NCI-H2227 (cell line): ENCODE measurements at regions not wholly inside any gene's neighbourhood (a gene's known extent, or its start where the extent isn't known, plus 50 kb on each side); places are given as distances from the start of the nearest gene placed in this dataset.

ENCODE experiments used
- DNase-seq: peaks from one replicate; lab custom pipeline; 2025; ENCODE audit not compliant: unreplicated experiment; lab: John Stamatoyannopoulos, UW

DNA sequence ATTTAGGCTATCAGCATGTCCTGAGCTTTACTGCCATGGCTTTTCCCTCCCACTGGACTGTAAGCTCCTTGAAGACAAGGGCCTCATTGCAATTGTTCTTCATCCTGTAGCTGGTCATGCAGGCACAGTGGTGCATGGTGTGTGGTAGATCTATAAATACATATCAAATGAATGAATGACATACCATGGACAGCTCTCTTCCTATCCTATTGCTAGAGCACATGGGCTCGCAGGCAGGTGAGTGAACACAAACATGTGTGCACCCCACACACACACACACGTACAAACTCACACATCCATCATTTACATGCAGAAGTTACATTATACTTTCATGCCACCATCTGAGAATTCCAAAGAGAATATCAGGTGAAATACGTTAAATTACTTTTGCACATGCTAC is 172.9 kb upstream of the RUNX1 start:
- no peak for DNase-seq

DNA sequence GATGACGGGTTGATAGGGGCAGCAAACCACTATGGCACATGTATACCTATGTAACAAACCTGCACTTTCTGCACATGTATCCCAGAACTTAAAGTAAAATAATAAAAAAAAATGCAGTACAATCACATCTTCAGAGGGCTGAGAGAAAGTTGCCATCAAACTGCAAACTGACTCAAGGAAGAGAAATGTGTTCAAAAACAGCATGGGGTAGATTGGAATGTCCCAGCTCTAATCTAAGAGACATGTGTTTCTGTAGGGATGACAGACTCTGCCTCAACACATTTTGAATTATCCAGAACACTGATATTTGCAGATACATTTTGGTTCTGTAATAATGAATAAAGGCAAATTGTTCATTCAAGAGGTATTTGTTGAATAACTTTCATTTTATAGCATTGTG is 171.2 kb upstream of the RUNX1 start:
- DNase-seq = no peak

DNA sequence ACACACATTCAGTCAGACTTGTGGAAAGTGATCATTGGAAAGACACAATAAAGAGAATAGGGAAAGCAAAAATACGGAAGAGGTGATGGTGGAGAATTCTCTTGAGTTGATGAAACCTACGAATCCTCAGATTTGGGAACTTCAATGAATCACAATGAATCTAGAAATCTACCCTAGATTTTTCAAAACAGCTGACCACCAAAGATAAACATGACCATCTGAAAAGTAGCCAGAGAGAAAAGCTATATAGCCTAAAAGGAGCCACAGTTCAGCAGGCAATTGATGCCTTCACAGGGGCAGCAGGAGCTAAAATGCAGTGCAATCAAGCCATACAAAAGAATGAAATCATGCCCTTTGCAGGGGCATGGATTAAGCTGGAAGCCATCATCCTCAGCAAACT is 170.6 kb upstream of the RUNX1 start:
- DNase-seq = no peak

DNA sequence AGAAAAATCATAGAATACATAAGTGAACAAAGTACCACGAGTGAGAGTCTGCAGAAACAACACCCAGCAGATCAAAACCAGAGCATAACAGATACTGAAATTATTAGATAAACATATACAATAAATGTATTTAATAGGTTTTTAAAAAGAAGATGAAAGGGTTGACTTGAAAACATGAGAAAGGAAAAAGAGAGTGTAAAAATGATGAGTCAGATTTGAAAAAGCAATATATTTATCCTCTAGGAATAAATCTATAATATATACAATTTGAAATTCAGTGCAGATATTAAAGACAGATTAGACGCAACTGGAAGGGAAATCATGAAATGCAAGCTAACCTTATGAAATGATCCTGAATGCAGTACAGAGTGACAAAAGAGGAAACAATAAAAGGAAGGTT is 170.2 kb upstream of the RUNX1 start:
- no peak for DNase-seq

DNA sequence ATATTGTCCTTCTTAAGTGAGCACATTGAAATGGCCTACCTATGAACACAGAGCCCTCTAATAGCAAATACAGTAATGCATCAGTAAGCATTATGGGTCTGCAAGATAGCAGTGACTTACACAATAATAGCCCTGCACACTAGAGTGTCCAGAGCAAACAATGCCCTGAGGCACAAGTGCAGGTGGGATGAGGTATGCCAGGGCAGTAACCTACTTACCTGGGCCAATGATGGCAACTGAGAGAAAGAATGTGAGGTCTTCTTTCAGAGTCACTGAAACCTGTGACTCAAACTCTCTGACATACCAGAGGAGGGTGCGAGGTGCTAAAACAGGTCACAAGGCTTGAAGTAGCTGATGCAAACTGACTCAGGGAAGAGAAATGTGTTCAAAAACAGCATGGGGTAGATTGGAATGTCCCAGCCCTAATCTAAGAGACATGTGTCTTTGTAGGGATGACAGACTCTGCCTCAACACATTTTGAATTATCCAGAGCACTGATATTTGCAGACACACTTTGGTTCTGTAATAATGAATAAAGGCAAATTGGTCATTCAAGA is 168.5 kb upstream of the RUNX1 start:
- no peak for DNase-seq

DNA sequence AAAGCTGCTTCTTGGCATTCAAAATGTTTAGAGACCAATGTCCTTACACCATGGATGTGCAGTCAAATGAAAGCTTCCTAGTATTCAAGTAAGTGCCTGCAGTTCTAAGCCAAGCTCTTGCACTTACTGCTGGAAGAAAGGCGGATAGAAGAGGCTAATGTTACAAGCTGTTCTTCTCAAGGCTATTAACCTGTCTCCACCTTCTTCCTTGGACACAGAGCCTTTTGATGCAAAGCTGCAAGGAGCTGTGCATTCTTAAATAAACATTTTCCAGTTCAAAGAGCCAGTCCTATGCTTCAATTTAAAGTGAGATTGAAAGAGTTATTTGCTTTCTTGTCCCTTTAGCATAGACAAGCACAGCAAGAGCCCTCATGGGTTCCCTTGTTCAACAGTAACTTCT is 167.9 kb upstream of the RUNX1 start:
- no peak for DNase-seq

DNA sequence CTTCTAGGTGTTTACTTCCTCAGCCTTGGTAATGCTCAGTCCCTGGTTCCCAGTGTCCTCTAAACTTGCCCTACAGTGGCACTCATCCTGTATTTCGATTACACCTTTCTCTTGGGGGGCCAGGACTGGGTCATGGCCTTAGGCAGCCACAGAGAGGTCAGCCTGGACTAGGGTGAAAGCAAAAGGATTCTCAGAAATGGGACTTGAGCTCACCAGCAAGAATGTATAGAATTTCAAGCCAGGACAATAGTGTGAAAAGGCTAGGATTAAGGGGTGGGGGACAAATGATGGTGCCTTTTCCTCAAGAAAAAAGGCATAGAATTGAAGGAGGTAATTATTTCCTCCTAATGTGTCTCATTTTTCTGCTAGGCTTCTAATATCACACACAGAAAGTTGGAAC is 166.8 kb upstream of the RUNX1 start:
- no peak for DNase-seq

DNA sequence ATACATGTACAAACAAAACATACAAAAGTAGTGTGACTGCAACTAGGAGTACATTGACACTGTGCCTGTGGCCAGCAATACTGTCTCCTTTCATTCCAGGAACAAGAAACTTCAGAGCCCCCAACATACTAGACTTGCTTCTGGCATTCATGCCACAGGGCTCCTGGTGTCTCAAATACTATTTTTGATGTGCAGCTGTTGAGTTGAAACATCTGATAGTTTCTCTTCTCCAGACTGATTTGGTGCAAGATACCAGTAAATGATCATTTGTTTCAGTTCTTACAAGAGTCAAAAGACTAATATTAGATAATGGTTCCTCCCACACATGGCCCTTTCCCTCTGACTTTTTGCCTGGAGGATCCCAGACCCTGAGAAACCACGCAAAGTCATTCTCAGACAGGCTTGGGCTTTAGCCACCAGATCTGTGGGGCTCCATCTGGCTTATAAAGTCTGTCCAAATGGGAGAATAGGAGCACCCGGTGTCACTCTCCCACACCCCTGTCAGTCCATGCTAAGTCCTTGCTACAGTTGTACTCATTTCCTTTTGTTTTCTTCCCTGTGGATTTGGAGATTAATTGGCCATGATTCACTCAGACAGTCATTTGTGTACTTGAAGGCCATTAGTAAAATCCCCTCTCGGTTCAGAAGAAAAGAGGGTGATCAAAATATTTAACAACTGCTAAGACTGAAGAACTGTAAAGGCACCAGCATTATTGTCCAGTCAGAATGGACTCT is 163.5 kb upstream of the RUNX1 start:
- no peak for DNase-seq

DNA sequence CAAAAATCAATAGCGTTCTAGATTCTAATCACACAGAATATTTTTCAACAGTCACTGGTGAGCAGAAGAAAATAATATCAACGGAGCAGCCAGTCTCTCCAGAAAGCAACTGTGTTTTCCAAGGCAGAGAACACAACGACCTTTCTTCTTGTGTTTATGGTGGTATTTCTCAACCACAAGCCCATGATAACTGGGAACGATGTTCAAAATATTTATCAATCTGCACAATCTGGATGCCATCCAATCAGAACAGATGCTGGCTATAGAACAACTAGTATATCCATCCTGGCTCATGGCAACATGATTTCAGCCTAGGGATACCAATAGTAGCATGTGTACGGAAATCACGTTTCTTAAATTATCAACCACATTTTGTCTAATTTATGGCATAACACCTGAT is 162.7 kb upstream of the RUNX1 start:
- DNase-seq = no peak

DNA sequence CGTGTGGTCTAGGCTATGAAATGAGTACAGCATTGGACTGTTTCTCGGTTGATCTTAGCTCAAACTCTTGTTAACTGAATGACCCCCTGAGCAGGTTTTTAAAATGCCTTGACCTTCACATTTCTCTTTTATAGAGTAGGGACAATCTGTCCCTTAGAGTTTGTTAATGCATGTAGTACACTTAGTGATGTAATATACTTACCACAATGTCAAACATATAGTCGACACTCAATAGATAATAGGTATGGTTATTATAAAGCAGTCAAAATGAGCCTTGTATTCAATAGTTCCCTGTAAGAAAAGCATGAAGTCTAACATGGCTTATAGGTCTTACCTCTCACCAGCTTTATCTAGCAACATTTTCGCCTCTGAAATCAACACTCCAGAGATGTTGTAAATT is 161.0 kb upstream of the RUNX1 start:
- no peak for DNase-seq

DNA sequence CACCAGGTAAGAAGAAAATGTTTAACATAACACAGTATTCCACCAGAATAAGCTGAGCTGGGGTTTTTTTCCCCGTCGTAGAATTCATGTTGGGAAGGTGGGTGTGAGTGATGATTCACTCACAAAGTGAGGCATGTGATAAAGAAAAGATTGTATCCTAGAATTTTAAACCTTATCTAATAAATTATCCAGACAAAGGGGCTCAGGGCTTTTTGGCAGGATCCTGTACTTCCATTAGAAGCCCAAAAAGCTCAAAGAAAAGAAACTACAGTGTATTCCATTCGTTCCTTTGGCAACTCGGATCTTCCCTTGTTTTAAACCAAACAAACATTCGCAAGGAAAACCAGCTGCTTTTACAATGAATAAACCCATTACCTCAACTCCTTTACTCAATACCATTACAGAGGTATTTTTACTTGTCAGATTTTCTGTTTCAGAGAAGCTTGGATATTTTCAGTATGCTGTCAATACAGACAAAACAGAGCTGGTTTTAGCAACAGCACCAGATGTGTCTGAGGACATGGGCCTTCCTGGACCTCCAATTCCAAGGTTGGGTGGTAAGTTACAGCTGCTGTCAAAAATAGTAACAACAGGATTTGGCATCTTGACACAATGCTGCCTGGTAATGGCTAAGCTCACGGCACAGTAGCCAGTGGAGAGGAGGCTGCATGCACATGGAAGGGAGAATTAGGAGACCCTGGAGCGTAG is 159.9 kb upstream of the RUNX1 start:
- DNase-seq = no peak

DNA sequence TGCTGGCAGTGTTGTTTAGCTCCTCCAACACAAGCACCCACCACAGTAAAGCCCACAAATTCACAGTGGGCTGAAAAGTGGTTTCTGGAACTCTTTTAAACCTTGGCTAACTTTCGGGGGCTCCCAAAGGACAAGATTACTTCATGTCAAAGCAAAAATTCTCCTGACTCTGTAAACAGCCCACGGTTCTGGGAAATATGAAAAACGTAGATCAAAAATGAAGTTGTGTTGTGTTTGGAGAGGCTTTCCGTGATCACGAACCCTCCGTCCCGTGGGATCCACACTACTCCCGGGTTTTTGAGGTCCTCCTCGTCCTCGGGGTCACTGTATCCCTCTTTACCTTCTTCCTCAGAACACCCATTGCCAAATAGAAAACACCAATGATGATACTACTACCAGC is 159.0 kb upstream of the RUNX1 start:
- no peak for DNase-seq

DNA sequence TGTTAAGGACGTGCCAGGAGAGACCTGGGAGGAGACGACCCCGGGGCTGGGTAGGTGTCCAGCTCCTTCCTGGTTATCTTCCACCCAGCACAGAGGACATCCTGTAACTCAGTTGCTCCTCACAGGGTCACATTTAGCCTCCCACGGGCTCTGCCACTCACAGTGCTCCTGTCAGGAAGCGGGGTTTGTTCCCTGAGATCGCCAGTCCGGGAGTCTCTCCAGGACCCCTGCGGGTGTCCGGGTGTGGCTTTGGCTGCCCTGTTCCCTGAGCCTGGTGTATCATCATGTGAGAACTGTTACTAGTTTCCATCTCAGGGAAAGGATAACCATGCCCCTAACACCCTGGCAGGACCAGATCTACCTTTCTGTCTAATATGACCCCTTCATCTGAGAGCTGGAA is 158.2 kb upstream of the RUNX1 start:
- no peak for DNase-seq

DNA sequence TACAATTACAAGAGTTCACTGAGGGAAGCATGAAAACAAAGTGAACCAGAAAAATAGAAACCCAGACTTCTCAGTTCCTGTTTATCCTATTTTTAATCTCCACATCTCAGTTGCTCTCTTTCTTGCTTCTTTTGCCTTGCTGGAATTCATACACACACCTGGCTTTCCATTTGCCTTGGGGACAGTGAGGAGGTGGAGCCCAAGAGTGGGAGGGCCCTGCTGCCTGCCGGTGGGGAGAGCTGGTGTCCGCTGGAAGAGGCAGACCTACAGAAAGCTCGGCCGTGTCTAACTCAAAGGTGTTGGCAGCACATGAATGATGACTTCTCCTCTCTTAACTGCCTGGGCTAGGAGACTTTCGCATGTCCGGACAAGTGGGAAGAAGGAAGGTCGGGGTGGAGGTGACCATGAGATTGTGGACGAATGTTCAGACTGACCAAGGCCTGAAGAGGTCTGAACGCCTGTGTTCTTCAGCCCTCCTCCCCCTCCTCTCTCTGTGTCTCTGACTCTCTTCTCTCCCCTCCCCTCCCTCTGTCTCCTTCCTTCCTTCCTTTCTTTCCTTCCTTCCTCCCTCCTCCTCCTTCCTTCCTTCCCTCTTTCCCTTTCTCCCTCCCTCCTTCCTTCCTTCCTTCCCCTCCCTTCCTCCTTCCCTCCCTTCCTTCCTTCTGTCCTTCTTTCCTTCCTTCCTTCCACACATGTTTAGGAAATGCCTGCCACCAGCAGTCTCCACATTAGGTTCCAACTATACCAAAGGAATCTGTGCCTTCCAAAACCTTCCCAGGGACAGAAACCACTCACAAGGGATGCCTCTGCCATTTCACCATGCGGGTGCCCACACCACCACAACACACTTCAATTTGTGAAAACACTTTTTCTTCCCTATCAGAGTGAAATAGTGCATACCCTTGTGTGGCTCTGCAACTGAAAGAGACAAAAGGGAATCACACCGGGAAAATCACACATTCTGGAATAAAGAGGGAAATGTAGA is 157.3 kb upstream of the RUNX1 start:
- no peak for DNase-seq

DNA sequence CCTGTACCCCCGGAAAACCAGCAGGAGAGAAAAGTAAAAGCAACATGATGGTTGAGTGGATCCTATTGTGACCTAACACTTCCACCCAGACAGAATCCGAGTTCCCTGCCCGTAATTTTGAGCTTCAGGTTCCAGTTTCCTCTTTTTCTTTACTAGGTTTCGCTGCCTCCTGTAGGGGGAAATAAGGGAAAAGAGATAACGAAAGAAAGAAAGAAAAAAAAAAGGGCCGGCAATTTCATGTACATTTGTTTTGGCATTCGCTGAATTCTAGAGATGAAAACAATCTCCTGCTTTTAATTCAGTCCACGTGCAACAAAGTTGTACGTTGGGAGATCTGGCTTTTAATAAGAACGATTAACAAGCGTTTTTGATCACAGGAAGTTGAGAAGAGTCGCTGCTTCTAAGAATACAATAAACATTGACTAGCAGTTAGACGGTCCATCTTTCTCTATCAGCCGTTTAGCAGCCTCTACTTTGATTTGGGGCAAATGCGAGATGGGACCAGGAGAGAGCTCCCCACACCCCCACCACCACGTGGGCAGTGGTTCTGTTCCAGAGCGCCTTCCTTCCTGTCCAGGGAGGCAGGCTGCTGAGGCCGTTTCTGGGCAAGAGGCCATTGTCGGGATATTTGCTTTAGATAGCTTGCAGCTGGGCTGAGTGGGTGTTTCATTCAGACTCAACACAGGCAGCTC is 155.9 kb upstream of the RUNX1 start:
- DNase-seq = no peak

DNA sequence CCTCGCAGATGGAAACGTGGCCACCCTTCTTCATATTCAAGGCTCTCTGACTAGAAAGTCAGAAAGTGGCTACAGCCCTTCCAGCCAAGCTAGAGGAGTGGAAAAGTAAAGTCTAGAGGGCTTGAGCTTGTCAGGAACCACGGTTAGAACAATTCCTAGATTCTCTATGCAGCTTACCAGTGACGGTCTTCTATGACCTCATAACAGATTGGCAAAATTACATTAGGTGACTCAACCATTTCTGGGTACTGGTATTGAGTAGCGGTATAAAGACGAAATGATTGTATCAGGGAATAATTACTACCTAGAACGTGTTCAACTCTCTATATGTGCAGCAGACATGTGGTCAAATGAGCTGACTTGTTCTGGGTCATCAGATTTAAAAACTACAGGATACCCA is 155.0 kb upstream of the RUNX1 start:
- DNase-seq = no peak

DNA sequence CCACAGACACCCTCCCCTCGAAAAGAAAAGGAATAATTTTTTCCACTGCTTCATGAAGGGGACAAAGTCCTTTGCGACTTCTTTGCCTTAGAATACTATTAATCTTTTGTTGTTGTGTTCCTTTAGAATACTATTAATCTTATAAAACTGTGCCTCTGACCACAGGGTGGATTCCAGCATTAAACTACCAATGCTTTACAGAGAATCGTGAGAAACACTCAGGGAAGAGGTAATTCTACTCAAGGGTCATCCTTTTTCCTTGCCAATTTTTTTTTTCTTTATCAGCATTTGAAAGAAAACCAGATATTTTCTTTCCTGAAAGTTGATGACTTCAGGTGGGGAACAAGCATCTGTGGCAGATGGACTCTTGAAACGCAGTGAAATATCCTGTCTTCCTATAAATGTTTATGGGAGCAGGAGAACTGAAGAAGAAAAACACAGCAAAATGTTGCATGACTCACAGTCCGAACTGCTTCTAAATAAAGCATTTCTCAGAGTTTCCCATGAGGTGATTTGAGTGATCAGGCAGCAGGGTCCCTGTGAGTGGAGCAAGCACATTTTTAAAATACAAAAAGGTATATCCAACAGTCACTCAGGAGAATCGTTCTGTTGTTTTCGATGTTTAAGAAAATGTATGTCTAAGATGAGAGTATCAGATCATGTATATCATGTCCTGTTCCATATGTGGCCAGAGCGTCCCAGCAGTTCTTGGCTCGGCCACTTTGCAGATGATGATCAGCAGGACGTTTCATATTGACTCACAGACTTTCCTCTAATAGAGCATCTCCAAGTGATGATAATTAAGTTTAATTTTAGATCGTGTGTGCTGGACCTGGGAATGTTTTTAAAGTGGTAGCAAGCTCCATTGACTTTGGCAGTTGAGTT is 154.2 kb upstream of the RUNX1 start:
- no peak for DNase-seq

DNA sequence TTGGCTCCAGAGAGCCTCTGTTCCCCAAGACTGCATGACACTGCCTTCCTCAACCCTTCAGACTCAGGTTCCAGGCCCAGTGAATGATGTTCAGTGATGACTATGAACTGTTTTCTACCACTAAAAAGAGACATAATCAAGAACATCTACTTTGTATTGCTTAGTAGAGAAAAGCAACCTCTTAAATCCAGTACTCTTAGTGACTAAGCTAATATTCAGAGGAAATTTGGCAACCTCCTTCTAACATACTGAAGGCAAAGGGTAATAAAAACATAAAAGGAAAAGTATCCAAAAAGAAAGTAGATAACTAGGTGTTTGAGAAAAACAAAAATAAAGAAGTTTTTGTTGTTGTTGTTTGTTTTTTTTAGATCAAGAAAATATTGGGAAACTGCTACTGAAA is 153.3 kb upstream of the RUNX1 start:
- DNase-seq = no peak

DNA sequence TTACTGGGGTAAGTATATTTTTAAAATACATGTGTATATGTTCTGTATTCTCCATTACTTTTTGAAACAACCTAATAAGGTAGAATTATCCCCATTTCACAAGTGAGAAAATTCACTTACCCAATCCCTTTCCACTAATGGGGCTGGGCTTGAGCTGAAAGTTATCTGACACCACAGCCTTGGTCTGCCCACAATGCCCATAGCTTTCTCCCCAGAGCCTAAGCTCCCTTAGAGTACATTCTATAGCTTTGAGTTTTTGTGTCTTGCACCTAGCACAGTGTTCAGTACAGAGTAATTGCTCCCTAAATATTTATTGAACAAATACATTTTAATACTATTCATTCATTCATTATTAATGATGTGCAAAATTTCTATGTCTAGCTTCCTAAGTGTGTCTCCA is 152.7 kb upstream of the RUNX1 start:
- no peak for DNase-seq

DNA sequence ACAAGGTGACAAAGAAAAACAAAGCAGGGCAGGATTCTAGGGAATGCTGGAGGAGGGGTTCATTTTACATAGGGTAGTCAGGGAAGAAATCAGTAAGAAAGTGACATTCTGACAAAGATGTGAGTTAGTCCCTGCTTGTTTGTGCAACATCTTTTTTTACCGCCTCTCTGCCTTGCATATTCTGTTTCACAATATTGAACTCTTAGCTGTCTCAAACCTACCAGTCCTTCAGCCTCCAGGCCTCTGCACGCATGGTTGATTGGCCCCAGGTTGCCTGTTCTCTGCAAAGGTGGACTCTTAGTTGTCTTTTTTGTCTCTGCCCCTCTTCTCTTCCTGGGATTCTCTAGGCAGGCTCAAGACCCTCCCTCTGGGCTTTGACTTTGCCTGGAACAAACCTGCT is 152.2 kb upstream of the RUNX1 start:
- DNase-seq = no peak
